ENCODE measurements at regions not wholly inside any gene's neighbourhood (a gene's known extent, or its start where the extent isn't known, plus 50 kb on each side); places are given as distances from the start of the nearest gene placed in this dataset.

DNA sequence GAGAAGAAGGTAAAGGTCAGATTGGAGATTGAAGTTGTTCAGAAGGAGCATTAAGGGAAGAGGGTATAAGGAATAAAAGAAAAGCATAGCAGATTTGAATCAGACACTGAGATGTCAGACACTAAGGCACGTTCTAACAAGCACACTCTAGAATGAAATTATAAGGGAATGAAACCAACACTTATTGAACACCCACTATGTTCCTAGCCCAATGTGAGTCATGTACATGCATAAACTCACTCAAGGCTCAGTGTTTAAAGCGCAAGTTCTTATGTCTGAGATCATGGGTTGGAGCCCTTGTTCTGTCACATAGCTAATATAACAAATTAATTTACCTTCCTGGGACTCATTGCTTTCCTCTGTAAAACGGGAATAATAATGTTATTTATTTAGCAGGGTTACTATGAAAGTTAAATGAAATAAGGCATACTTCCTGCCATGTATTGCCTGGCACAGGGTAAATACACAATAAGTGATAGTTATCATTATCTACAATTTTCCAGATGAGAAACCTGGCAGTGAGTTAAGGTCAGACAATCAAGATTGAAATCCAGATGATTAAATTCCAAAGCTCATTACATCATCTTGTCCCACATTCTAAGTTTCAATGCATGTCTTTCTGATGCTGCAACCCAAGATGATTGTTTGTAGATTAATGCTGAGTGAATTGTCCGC lies 68.3 kb upstream of the DACH1 start:
- Histone ChIP-seq H3K27ac (replicated peaks) (no peak overlapping the region), H3K4me3 (replicated peaks; ENCODE audit: insufficient read depth, low read length) (no peak overlapping the region), H3K27me3 (ENCODE audit: insufficient read depth, poor library complexity, severe bottlenecking) (peaks cover under 1% of the 10 kb centered on the region)
- TF ChIP-seq, protein P1, sequence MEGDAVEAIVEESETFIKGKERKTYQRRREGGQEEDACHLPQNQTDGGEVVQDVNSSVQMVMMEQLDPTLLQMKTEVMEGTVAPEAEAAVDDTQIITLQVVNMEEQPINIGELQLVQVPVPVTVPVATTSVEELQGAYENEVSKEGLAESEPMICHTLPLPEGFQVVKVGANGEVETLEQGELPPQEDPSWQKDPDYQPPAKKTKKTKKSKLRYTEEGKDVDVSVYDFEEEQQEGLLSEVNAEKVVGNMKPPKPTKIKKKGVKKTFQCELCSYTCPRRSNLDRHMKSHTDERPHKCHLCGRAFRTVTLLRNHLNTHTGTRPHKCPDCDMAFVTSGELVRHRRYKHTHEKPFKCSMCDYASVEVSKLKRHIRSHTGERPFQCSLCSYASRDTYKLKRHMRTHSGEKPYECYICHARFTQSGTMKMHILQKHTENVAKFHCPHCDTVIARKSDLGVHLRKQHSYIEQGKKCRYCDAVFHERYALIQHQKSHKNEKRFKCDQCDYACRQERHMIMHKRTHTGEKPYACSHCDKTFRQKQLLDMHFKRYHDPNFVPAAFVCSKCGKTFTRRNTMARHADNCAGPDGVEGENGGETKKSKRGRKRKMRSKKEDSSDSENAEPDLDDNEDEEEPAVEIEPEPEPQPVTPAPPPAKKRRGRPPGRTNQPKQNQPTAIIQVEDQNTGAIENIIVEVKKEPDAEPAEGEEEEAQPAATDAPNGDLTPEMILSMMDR (IDR thresholded peaks at IDR 0.05; ENCODE audit: insufficient read depth, low read length): no peak
- TF ChIP-seq SPI1 (IDR thresholded peaks at IDR 0.05; ENCODE audit: borderline replicate concordance, low read depth): no peak
- TF ChIP-seq POLR2AphosphoS5 (IDR thresholded peaks at IDR 0.05; ENCODE audit: low read depth): no peak
- DNase-seq (ENCODE audit: low read depth in 1 of 2, low spot score in 1 of 2): no peak

DNA sequence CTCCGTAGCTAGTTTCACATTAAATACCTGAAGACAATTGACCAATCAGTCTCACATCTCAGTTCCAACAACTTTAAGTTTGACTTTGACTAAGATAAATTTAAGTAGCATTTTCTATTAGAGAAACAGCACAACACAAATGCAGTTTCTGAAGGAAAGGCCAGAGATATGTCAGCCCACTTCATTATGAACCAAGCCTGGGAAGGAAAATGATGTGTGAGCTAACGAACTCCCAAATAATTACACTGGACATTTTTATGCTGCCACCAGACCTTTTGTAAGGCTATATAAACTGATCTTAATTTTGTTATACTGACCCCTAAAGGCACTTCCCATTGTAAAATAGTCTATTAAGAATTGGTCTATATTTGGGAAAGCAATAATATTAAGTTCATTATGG lies 57.9 kb upstream of the DACH1 start:
- TF ChIP-seq, protein P1 (IDR thresholded peaks at IDR 0.05; ENCODE audit: insufficient read depth, low read length): no peak
- no peak for TF ChIP-seq GABPA (IDR thresholded peaks at IDR 0.05; ENCODE audit: low read depth)
- TF ChIP-seq SPI1 (IDR thresholded peaks at IDR 0.05; ENCODE audit: borderline replicate concordance, low read depth): no peak
- TF ChIP-seq, protein P2, sequence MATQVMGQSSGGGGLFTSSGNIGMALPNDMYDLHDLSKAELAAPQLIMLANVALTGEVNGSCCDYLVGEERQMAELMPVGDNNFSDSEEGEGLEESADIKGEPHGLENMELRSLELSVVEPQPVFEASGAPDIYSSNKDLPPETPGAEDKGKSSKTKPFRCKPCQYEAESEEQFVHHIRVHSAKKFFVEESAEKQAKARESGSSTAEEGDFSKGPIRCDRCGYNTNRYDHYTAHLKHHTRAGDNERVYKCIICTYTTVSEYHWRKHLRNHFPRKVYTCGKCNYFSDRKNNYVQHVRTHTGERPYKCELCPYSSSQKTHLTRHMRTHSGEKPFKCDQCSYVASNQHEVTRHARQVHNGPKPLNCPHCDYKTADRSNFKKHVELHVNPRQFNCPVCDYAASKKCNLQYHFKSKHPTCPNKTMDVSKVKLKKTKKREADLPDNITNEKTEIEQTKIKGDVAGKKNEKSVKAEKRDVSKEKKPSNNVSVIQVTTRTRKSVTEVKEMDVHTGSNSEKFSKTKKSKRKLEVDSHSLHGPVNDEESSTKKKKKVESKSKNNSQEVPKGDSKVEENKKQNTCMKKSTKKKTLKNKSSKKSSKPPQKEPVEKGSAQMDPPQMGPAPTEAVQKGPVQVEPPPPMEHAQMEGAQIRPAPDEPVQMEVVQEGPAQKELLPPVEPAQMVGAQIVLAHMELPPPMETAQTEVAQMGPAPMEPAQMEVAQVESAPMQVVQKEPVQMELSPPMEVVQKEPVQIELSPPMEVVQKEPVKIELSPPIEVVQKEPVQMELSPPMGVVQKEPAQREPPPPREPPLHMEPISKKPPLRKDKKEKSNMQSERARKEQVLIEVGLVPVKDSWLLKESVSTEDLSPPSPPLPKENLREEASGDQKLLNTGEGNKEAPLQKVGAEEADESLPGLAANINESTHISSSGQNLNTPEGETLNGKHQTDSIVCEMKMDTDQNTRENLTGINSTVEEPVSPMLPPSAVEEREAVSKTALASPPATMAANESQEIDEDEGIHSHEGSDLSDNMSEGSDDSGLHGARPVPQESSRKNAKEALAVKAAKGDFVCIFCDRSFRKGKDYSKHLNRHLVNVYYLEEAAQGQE (IDR thresholded peaks at IDR 0.05; ENCODE audit: insufficient replicate concordance, low read depth): no peak
- no peak for TF ChIP-seq POLR2AphosphoS5 (IDR thresholded peaks at IDR 0.05; ENCODE audit: low read depth)
- Histone ChIP-seq H3K4me3 (replicated peaks; ENCODE audit: insufficient read depth, low read length) (no peak overlapping the region), H3K27ac (replicated peaks) (no peak overlapping the region), H3K27me3 (ENCODE audit: insufficient read depth, poor library complexity, severe bottlenecking) (peaks cover 4% of the 10 kb centered on the region)
- no peak for DNase-seq (ENCODE audit: low read depth in 1 of 2, low spot score in 1 of 2)

DNA sequence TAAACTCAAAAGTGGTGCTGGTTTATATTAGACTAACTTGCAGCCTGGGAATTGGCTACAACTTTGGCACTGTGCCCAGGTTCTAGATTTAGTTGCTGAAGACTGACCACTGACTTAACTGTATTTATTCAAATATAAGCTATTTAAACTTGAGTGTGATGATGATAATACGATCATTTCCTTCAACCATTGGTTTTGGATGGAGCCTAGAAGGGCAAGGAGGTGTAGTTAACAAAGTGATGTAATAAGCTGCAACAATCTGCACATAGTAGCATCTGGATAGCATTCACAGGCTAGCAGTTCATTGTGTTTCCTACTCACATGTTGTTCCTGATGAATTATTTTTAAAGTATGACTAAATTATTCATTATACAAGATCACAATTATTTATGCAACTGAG lies 55.2 kb upstream of the DACH1 start:
- TF ChIP-seq POLR2AphosphoS5 (IDR thresholded peaks at IDR 0.05; ENCODE audit: low read depth): no peak
- TF ChIP-seq SPI1 (IDR thresholded peaks at IDR 0.05; ENCODE audit: borderline replicate concordance, low read depth): no peak
- TF ChIP-seq, protein P1 (IDR thresholded peaks at IDR 0.05; ENCODE audit: insufficient read depth, low read length): no peak
- TF ChIP-seq, protein P2 (IDR thresholded peaks at IDR 0.05; ENCODE audit: insufficient replicate concordance, low read depth): no peak
- no peak for TF ChIP-seq GABPA (IDR thresholded peaks at IDR 0.05; ENCODE audit: low read depth)
- DNase-seq (ENCODE audit: low read depth in 1 of 2, low spot score in 1 of 2): no peak
- Histone ChIP-seq H3K27me3 (ENCODE audit: insufficient read depth, poor library complexity, severe bottlenecking) (peaks cover 3% of the 10 kb centered on the region), H3K27ac (replicated peaks) (no peak overlapping the region), H3K4me3 (replicated peaks; ENCODE audit: insufficient read depth, low read length) (no peak overlapping the region)
